ENCODE measurements at regions not wholly inside any gene's neighbourhood (a gene's known extent, or its start where the extent isn't known, plus 50 kb on each side); places are given as distances from the start of the nearest gene placed in this dataset.

GRCh38 chr2:161028581-161028980 is 131.6 kb upstream of the TANK start:
- H3K4me1 ChIP-seq (ENCODE audit: insufficient read depth, low read length, poor library complexity, severe bottlenecking): no peaks in the 10 kb centered on the region
- H2AFZ ChIP-seq (ENCODE audit: low read length): no peak overlapping the region
- no peaks in the 10 kb centered on the region for H3K9me3 ChIP-seq (ENCODE audit: insufficient read depth, low read depth, low read length)
- no peaks in the 10 kb centered on the region for H3K27me3 ChIP-seq (ENCODE audit: insufficient read depth, low read length, poor library complexity, severe bottlenecking)
- no peak overlapping the region for H3K4me3 ChIP-seq (ENCODE audit: low read length, poor library complexity, severe bottlenecking)
- H3K9ac ChIP-seq (ENCODE audit: low read depth, low read length, poor library complexity, severe bottlenecking): no peak overlapping the region
- no peak overlapping the region for H3K4me2 ChIP-seq (ENCODE audit: low read depth, low read length, poor library complexity, severe bottlenecking)
- TF ChIP-seq EZH2phosphoT487 (IDR thresholded peaks at IDR 0.05; ENCODE audit: borderline replicate concordance) (no peak), CTCF (conservative IDR thresholded peaks at IDR 0.05; ENCODE audit: low read length) (no peak)
- no peaks in the 10 kb centered on the region for H4K20me1 ChIP-seq (ENCODE audit: insufficient read depth, low read length, poor library complexity, severe bottlenecking)
- H3K36me3 ChIP-seq (ENCODE audit: insufficient read depth, low read length): no peaks in the 10 kb centered on the region
- no peaks in the 10 kb centered on the region for H3K9me2 ChIP-seq (replicated peaks; ENCODE audit: low read depth, low read length)
- H3F3A ChIP-seq (ENCODE audit: low read depth): no peaks in the 10 kb centered on the region
- no peaks in the 10 kb centered on the region for H3K79me2 ChIP-seq (ENCODE audit: insufficient read depth, low read length)

- Histone ChIP-seq H3K4me2 (ENCODE audit: low read depth, low read length, poor library complexity, severe bottlenecking) (no peak overlapping the region), H3F3A (ENCODE audit: low read depth) (no peaks in the 10 kb centered on the region), H3K9me2 (replicated peaks; ENCODE audit: low read depth, low read length) (no peaks in the 10 kb centered on the region), H2AFZ (ENCODE audit: low read length) (no peak overlapping the region), H3K36me3 (ENCODE audit: insufficient read depth, low read length) (no peaks in the 10 kb centered on the region), H3K9ac (ENCODE audit: low read depth, low read length, poor library complexity, severe bottlenecking) (no peak overlapping the region), H3K27me3 (ENCODE audit: insufficient read depth, low read length, poor library complexity, severe bottlenecking) (no peaks in the 10 kb centered on the region), H4K20me1 (ENCODE audit: insufficient read depth, low read length, poor library complexity, severe bottlenecking) (no peaks in the 10 kb centered on the region), H3K79me2 (ENCODE audit: insufficient read depth, low read length) (no peaks in the 10 kb centered on the region), H3K4me3 (ENCODE audit: low read length, poor library complexity, severe bottlenecking) (no peak overlapping the region), H3K4me1 (ENCODE audit: insufficient read depth, low read length, poor library complexity, severe bottlenecking) (no peaks in the 10 kb centered on the region), H3K9me3 (ENCODE audit: insufficient read depth, low read depth, low read length) (no peaks in the 10 kb centered on the region)
- TF ChIP-seq CTCF (conservative IDR thresholded peaks at IDR 0.05; ENCODE audit: low read length): no peak
- TF ChIP-seq EZH2phosphoT487 (IDR thresholded peaks at IDR 0.05; ENCODE audit: borderline replicate concordance): no peak
These were observed 130.9 kb upstream of the TANK start for GRCh38 chr2:161029321-161029720.

GRCh38 chr2:161030260-161031063 is 129.8 kb upstream of the TANK start:
- no peak overlapping the region for H3K4me2 ChIP-seq (ENCODE audit: low read depth, low read length, poor library complexity, severe bottlenecking)
- no peaks in the 10 kb centered on the region for H3K27me3 ChIP-seq (ENCODE audit: insufficient read depth, low read length, poor library complexity, severe bottlenecking)
- no peaks in the 10 kb centered on the region for H4K20me1 ChIP-seq (ENCODE audit: insufficient read depth, low read length, poor library complexity, severe bottlenecking)
- H2AFZ ChIP-seq (ENCODE audit: low read length): no peak overlapping the region
- H3K4me1 ChIP-seq (ENCODE audit: insufficient read depth, low read length, poor library complexity, severe bottlenecking): no peaks in the 10 kb centered on the region
- no peak for TF ChIP-seq CTCF (conservative IDR thresholded peaks at IDR 0.05; ENCODE audit: low read length)
- no peak for TF ChIP-seq EZH2phosphoT487 (IDR thresholded peaks at IDR 0.05; ENCODE audit: borderline replicate concordance)
- no peaks in the 10 kb centered on the region for H3K79me2 ChIP-seq (ENCODE audit: insufficient read depth, low read length)
- H3K4me3 ChIP-seq (ENCODE audit: low read length, poor library complexity, severe bottlenecking): no peak overlapping the region
- no peaks in the 10 kb centered on the region for H3K36me3 ChIP-seq (ENCODE audit: insufficient read depth, low read length)
- H3K9me2 ChIP-seq (replicated peaks; ENCODE audit: low read depth, low read length): no peaks in the 10 kb centered on the region
- no peaks in the 10 kb centered on the region for H3F3A ChIP-seq (ENCODE audit: low read depth)
- no peaks in the 10 kb centered on the region for H3K9me3 ChIP-seq (ENCODE audit: insufficient read depth, low read depth, low read length)
- H3K9ac ChIP-seq (ENCODE audit: low read depth, low read length, poor library complexity, severe bottlenecking): no peak overlapping the region

All from Loucy (cell line).